ENCODE measurements at regions not wholly inside any gene's neighbourhood (a gene's known extent, or its start where the extent isn't known, plus 50 kb on each side); places are given as distances from the start of the nearest gene placed in this dataset.

DNA sequence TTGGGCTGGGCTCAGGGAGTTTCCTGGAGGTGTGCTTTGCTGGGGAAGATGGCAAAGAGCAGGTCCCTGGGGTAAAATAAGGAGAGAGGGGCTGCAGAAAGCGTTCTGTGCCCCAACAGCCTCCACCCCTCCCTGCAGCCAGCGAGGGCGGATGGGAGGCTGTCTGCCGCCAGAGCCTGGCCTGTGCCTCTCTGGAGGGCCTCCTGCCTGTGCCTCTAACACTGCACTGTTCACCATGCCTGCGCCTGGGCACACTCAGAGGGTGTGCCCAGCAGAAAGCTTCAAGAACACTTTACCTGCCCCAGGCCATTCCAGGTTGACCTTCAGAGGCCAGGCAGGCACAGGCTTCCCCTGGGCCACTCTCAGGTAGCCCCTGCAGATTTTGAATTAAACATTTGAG is 77.7 kb upstream of the KLF13 start:
- no peak for FAIRE-seq
- ChIA-PET POLR2A (no interaction called here), CTCF (no interaction called here)
- H2AFZ ChIP-seq (ENCODE audit: low read depth, low read length) = no peak overlapping the region
- no peaks in the 10 kb centered on the region for H3K79me2 ChIP-seq (ENCODE audit: control insufficient read depth, insufficient read depth, low read length)
- H3K27me3 ChIP-seq (ENCODE audit: control insufficient read depth in 2 of 2, insufficient read depth in 2 of 2, low read length in 2 of 2) = no peaks in the 10 kb centered on the region
- no peaks in the 10 kb centered on the region for H3K4me1 ChIP-seq (ENCODE audit: control insufficient read depth, extremely low read depth, insufficient read depth, low read length)
- dilution Hi-C loops (cut with MboI; ENCODE audit: extremely low pct_ligation_motif_present, low sequenced_read_pairs) (no loop called here), intact Hi-C loops (cut with micrococcal nuclease) (no loop called here)
- no peaks in the 10 kb centered on the region for H3K36me3 ChIP-seq (ENCODE audit: control insufficient read depth in 2 of 2, extremely low read depth in 1 of 2, insufficient read depth in 2 of 2, low read length in 2 of 2)
- no TSS peak for BruUV-seq (replicated peaks)
- no peak for TF ChIP-seq FOS (IDR thresholded peaks at IDR 0.05; ENCODE audit: borderline replicate concordance, insufficient read depth, low read length)
- no peak for TF ChIP-seq EZH2 (IDR thresholded peaks at IDR 0.05; ENCODE audit: borderline replicate concordance, low read depth, low read length, severe bottlenecking)
- no peak for TF ChIP-seq POLR2A (IDR thresholded peaks at IDR 0.05; ENCODE audit: low read depth, low read length)
- TF ChIP-seq JUN (IDR thresholded peaks at IDR 0.05; ENCODE audit: borderline replicate concordance, insufficient read depth, insufficient read length, low read depth) = no peak
- TF ChIP-seq MAX (IDR thresholded peaks at IDR 0.05; ENCODE audit: insufficient read depth, insufficient read length) = no peak
- no peak for TF ChIP-seq MYC (IDR thresholded peaks at IDR 0.05; ENCODE audit: low read depth, low read length)
- no peak overlapping the region for H3K9ac ChIP-seq (replicated peaks; ENCODE audit: extremely low read depth, insufficient read depth, low read length)
- no peaks in the 10 kb centered on the region for H3K9me1 ChIP-seq (replicated peaks; ENCODE audit: control insufficient read depth, extremely low read depth, insufficient read depth, low read length)
- no peaks in the 10 kb centered on the region for H4K20me1 ChIP-seq (replicated peaks; ENCODE audit: control insufficient read depth, extremely low read depth, insufficient read depth, low read length)
- no peak for DNase-seq (ENCODE audit: low read depth, low spot score)
- no peaks in the 10 kb centered on the region for H3K9me3 ChIP-seq (replicated peaks; ENCODE audit: control insufficient read depth, insufficient read depth, low read length)
- no peak overlapping the region for H3K27ac ChIP-seq (ENCODE audit: insufficient read depth, low read depth, low read length)
- H3K4me3 ChIP-seq (replicated peaks in 1 of 3; ENCODE audit: insufficient read depth in 1 of 3, low read depth in 1 of 3, low read length in 3 of 3) = no peak overlapping the region
- H3K4me2 ChIP-seq (ENCODE audit: insufficient read depth, low read length) = no peak overlapping the region

- intact Hi-C loops (cut with micrococcal nuclease) = no loop called here
These were observed 76.6 kb upstream of the KLF13 start for GRCh38 chr15:31250033-31250432.

More at GRCh38 chr15:31250033-31250432, 76.6 kb upstream of the KLF13 start:
- no peak overlapping the region for H3K27ac ChIP-seq (ENCODE audit: insufficient read depth, low read depth, low read length)
- dilution Hi-C loops (cut with MboI; ENCODE audit: extremely low pct_ligation_motif_present, low sequenced_read_pairs) = no loop called here
- no peak overlapping the region for H2AFZ ChIP-seq (ENCODE audit: low read depth, low read length)
- no peaks in the 10 kb centered on the region for H3K79me2 ChIP-seq (ENCODE audit: control insufficient read depth, insufficient read depth, low read length)
- DNase-seq (ENCODE audit: low read depth, low spot score) (no peak), FAIRE-seq (no peak)
- POLR2A ChIA-PET = no interaction called here
- H4K20me1 ChIP-seq (replicated peaks; ENCODE audit: control insufficient read depth, extremely low read depth, insufficient read depth, low read length) = no peaks in the 10 kb centered on the region
- BruUV-seq (replicated peaks) = no TSS peak
- H3K4me2 ChIP-seq (ENCODE audit: insufficient read depth, low read length) = no peak overlapping the region
- TF ChIP-seq MYC (IDR thresholded peaks at IDR 0.05; ENCODE audit: low read depth, low read length) (no peak), POLR2AphosphoS5 (IDR thresholded peaks at IDR 0.05; ENCODE audit: insufficient read depth, low read depth, low read length) (no peak), MAX (IDR thresholded peaks at IDR 0.05; ENCODE audit: insufficient read depth, insufficient read length) (no peak), JUN (IDR thresholded peaks at IDR 0.05; ENCODE audit: borderline replicate concordance, insufficient read depth, insufficient read length, low read depth) (no peak), CTCF (IDR thresholded peaks at IDR 0.05; ENCODE audit: extremely low read depth in 1 of 2, insufficient read depth in 1 of 2, low read depth in 1 of 2, low read length in 2 of 2) (no peak), POLR2A (IDR thresholded peaks at IDR 0.05; ENCODE audit: low read depth, low read length) (no peak), GATA2 (IDR thresholded peaks at IDR 0.05; ENCODE audit: insufficient read depth, insufficient read length, low read depth, low read length) (no peak), FOS (IDR thresholded peaks at IDR 0.05; ENCODE audit: borderline replicate concordance, insufficient read depth, low read length) (no peak), EZH2 (IDR thresholded peaks at IDR 0.05; ENCODE audit: borderline replicate concordance, low read depth, low read length, severe bottlenecking) (no peak)
- H3K4me3 ChIP-seq (replicated peaks in 1 of 3; ENCODE audit: insufficient read depth in 1 of 3, low read depth in 1 of 3, low read length in 3 of 3) = no peak overlapping the region
- H3K9me3 ChIP-seq (replicated peaks; ENCODE audit: control insufficient read depth, insufficient read depth, low read length) = no peaks in the 10 kb centered on the region
- H3K9ac ChIP-seq (replicated peaks; ENCODE audit: extremely low read depth, insufficient read depth, low read length) = no peak overlapping the region
- no peaks in the 10 kb centered on the region for H3K9me1 ChIP-seq (replicated peaks; ENCODE audit: control insufficient read depth, extremely low read depth, insufficient read depth, low read length)
- no peaks in the 10 kb centered on the region for H3K4me1 ChIP-seq (ENCODE audit: control insufficient read depth, extremely low read depth, insufficient read depth, low read length)
- CTCF ChIA-PET = no interaction called here
- no peaks in the 10 kb centered on the region for H3K36me3 ChIP-seq (ENCODE audit: control insufficient read depth in 2 of 2, extremely low read depth in 1 of 2, insufficient read depth in 2 of 2, low read length in 2 of 2)
- no peaks in the 10 kb centered on the region for H3K27me3 ChIP-seq (ENCODE audit: control insufficient read depth in 2 of 2, insufficient read depth in 2 of 2, low read length in 2 of 2)
